AG20443 (cell line): ENCODE measurements at regions not wholly inside any gene's neighbourhood (a gene's known extent, or its start where the extent isn't known, plus 50 kb on each side); places are given as distances from the start of the nearest gene placed in this dataset.
"Not testable (repeated sequence)": the region's sequence is repeated elsewhere in the genome, so short reads cannot be mapped to it uniquely, and the experiment has no call there.

ENCODE experiments used
- DNase-seq: peaks from one replicate; pipeline ENCODE4 v3.0.0; 2012; ENCODE audit warnings: low spot score, mixed read lengths

GRCh38 chr5:91490316-91490715 is 107.2 kb upstream of the ARRDC3 start:
- DNase-seq, result no peak

- DNase-seq, result no peak
These were observed 104.3 kb upstream of the ARRDC3 start for GRCh38 chr5:91487420-91487819.

GRCh38 chr5:91486638-91487037 is 103.5 kb upstream of the ARRDC3 start:
- peak; percentile 20 for DNase-seq

GRCh38 chr5:91484662-91485061 is 101.5 kb upstream of the ARRDC3 start:
- DNase-seq, result no peak

- DNase-seq, result not testable (repeated sequence)
These were observed 96.3 kb upstream of the ARRDC3 start for GRCh38 chr5:91479376-91479775.

GRCh38 chr5:91478096-91478495 is 95.0 kb upstream of the ARRDC3 start:
- DNase-seq, result no peak

GRCh38 chr5:91477408-91477807 is 94.3 kb upstream of the ARRDC3 start:
- DNase-seq, result no peak

GRCh38 chr5:91474201-91474600 is 91.1 kb upstream of the ARRDC3 start:
- DNase-seq, result no peak

- DNase-seq, result no peak
These were observed 89.5 kb upstream of the ARRDC3 start for GRCh38 chr5:91472631-91473030.

GRCh38 chr5:91469517-91470165 is 86.5 kb upstream of the ARRDC3 start:
- DNase-seq, result no peak

GRCh38 chr5:91468651-91469422 is 85.7 kb upstream of the ARRDC3 start:
- DNase-seq, result no peak

GRCh38 chr5:91464886-91465646 is 81.9 kb upstream of the ARRDC3 start:
- no peak for DNase-seq

GRCh38 chr5:91457681-91458058 is 74.6 kb upstream of the ARRDC3 start:
- DNase-seq, result no peak

GRCh38 chr5:91456928-91457680 is 74.0 kb upstream of the ARRDC3 start:
- no peak for DNase-seq

- no peak for DNase-seq
These were observed 66.0 kb upstream of the ARRDC3 start for GRCh38 chr5:91449083-91449482.

- DNase-seq, result not testable (repeated sequence)
These were observed 65.0 kb upstream of the ARRDC3 start for GRCh38 chr5:91448079-91448478.

- DNase-seq, result not testable (repeated sequence)
These were observed 63.8 kb upstream of the ARRDC3 start for GRCh38 chr5:91446880-91447279.

- DNase-seq, result no peak
These were observed 60.8 kb upstream of the ARRDC3 start for GRCh38 chr5:91443761-91444467.

- DNase-seq, result peak; percentile 52
These were observed 59.9 kb upstream of the ARRDC3 start for GRCh38 chr5:91443023-91443422.

GRCh38 chr5:91441082-91441481 is 58.0 kb upstream of the ARRDC3 start:
- no peak for DNase-seq

- no peak for DNase-seq
These were observed 55.8 kb upstream of the ARRDC3 start for GRCh38 chr5:91438871-91439270.

- DNase-seq, result no peak
These were observed 53.1 kb upstream of the ARRDC3 start for GRCh38 chr5:91436241-91436640.
